Activated naive CD4-positive, alpha-beta T cell treated with anti-CD3 and anti-CD28 coated beads, Interleukin-2, amount 50 U/mL, for 72 hours (primary cell): ENCODE measurements at regions not wholly inside any gene's neighbourhood (a gene's known extent, or its start where the extent isn't known, plus 50 kb on each side); places are given as distances from the start of the nearest gene placed in this dataset.
"Not testable (repeated sequence)": the region's sequence is repeated elsewhere in the genome, so short reads cannot be mapped to it uniquely, and the experiment has no call there.

Experiments used
- ATAC-seq, 2 donors: fragments of 150-1000 bp; cut with Tn5 transposase; 2 replicates each; pipeline ENCODE4 v1.10.0; 2021; ENCODE audit warnings: mild to moderate bottlenecking in 2 of 2, moderate library complexity in 2 of 2
- DNase-seq, 2 donors: peaks; one replicate each; pipeline ENCODE4 v3.0.0; 2021 to 2022; ENCODE audit warnings: low spot score in 2 of 2
- H3K27ac Mint-ChIP-seq, 2 donors: one replicate each; pipeline ENCODE4 v1.8.0; 2022; ENCODE audit warnings: mild to moderate bottlenecking in 2 of 2, mixed read lengths in 2 of 2
- H3K36me3 Mint-ChIP-seq, 2 donors: one replicate each; pipeline ENCODE4 v1.8.0; 2022; ENCODE audit warnings: mixed read lengths in 2 of 2
- H3K9me3 Mint-ChIP-seq, 2 donors: one replicate each; pipeline ENCODE4 v1.8.0; 2022; ENCODE audit warnings: mixed read lengths in 2 of 2

- ATAC-seq = peak in 1 of 2 donors; percentile 51
- H3K36me3 Mint-ChIP-seq = no peaks in the 10 kb centered on the region
- H3K9me3 Mint-ChIP-seq = no peaks in the 10 kb centered on the region
- H3K27ac Mint-ChIP-seq = no peak overlapping the region
- peak in 1 of 2 donors; percentile 34 for DNase-seq
Observed at GRCh38 chr4:42280327-42281095, 116.8 kb upstream of the SHISA3 start.

- no peak overlapping the region for H3K27ac Mint-ChIP-seq
- DNase-seq (no peak), ATAC-seq (peak; percentile 46 to 49)
- no peaks in the 10 kb centered on the region for H3K9me3 Mint-ChIP-seq
- H3K36me3 Mint-ChIP-seq = no peaks in the 10 kb centered on the region
Observed at GRCh38 chr4:42281324-42282020, 115.8 kb upstream of the SHISA3 start.

- no peak overlapping the region for H3K27ac Mint-ChIP-seq
- DNase-seq = peak in 1 of 2 donors; percentile 59
- H3K36me3 Mint-ChIP-seq = no peaks in the 10 kb centered on the region
- peak; percentile 64 to 85 for ATAC-seq
- H3K9me3 Mint-ChIP-seq = no peaks in the 10 kb centered on the region
Observed at GRCh38 chr4:42282081-42282901, 115.0 kb upstream of the SHISA3 start.

- DNase-seq (no peak), ATAC-seq (no peak)
- H3K9me3 Mint-ChIP-seq = no peaks in the 10 kb centered on the region
- H3K36me3 Mint-ChIP-seq = no peaks in the 10 kb centered on the region
- no peak overlapping the region for H3K27ac Mint-ChIP-seq
Observed at GRCh38 chr4:42284030-42284429, 113.3 kb upstream of the SHISA3 start.

GRCh38 chr4:42288876-42289275, 108.4 kb upstream of the SHISA3 start:
- not testable (repeated sequence) for H3K27ac Mint-ChIP-seq, DNase-seq, H3K9me3 Mint-ChIP-seq, H3K36me3 Mint-ChIP-seq, ATAC-seq

GRCh38 chr4:42292192-42292591, 105.1 kb upstream of the SHISA3 start:
- H3K36me3 Mint-ChIP-seq, H3K9me3 Mint-ChIP-seq, H3K27ac Mint-ChIP-seq, ATAC-seq, DNase-seq: not testable (repeated sequence)

GRCh38 chr4:42293967-42294813, 103.1 kb upstream of the SHISA3 start:
- ATAC-seq (no peak), DNase-seq (no peak)
- H3K9me3 Mint-ChIP-seq = no peaks in the 10 kb centered on the region
- H3K27ac Mint-ChIP-seq = no peak overlapping the region
- H3K36me3 Mint-ChIP-seq = no peaks in the 10 kb centered on the region

GRCh38 chr4:42296196-42296595, 101.1 kb upstream of the SHISA3 start:
- Mint-ChIP-seq H3K27ac (no peak overlapping the region), H3K9me3 (no peaks in the 10 kb centered on the region), H3K36me3 (no peaks in the 10 kb centered on the region)
- DNase-seq (no peak), ATAC-seq (no peak)

GRCh38 chr4:42302348-42302747, 94.9 kb upstream of the SHISA3 start:
- ATAC-seq (no peak), DNase-seq (no peak)
- no peaks in the 10 kb centered on the region for H3K9me3 Mint-ChIP-seq
- H3K27ac Mint-ChIP-seq = no peak overlapping the region
- H3K36me3 Mint-ChIP-seq = no peaks in the 10 kb centered on the region

GRCh38 chr4:42306221-42307109, 90.8 kb upstream of the SHISA3 start:
- Mint-ChIP-seq H3K9me3 (no peaks in the 10 kb centered on the region), H3K36me3 (no peaks in the 10 kb centered on the region), H3K27ac (no peak overlapping the region)
- ATAC-seq (no peak), DNase-seq (no peak)

- H3K27ac Mint-ChIP-seq = peak overlapping the region in 1 of 2 donors; percentile 38
- ATAC-seq = no peak
- no peaks in the 10 kb centered on the region for H3K9me3 Mint-ChIP-seq
- no peak for DNase-seq
- no peaks in the 10 kb centered on the region for H3K36me3 Mint-ChIP-seq
Observed at GRCh38 chr4:42308247-42308646, 89.0 kb upstream of the SHISA3 start.

GRCh38 chr4:42309361-42310260, 87.7 kb upstream of the SHISA3 start:
- Mint-ChIP-seq H3K9me3 (peaks cover 5 to 6% of the 10 kb centered on the region in 2 donors), H3K36me3 (peaks cover 0 to 6% of the 10 kb centered on the region in 2 donors), H3K27ac (no peak overlapping the region)
- DNase-seq = no peak
- no peak for ATAC-seq

GRCh38 chr4:42310358-42310757, 86.9 kb upstream of the SHISA3 start:
- DNase-seq (no peak), ATAC-seq (no peak)
- Mint-ChIP-seq H3K9me3 (peaks cover 5 to 6% of the 10 kb centered on the region in 2 donors), H3K27ac (no peak overlapping the region), H3K36me3 (peaks cover 0 to 6% of the 10 kb centered on the region in 2 donors)

GRCh38 chr4:42310806-42311205, 86.5 kb upstream of the SHISA3 start:
- Mint-ChIP-seq H3K9me3 (peaks cover 5 to 6% of the 10 kb centered on the region in 2 donors), H3K27ac (no peak overlapping the region), H3K36me3 (peaks cover 0 to 6% of the 10 kb centered on the region in 2 donors)
- no peak for ATAC-seq
- no peak for DNase-seq

- DNase-seq = no peak
- ATAC-seq = no peak
Observed at GRCh38 chr4:42311591-42311990, 85.7 kb upstream of the SHISA3 start.

More at GRCh38 chr4:42311591-42311990, 85.7 kb upstream of the SHISA3 start:
- H3K36me3 Mint-ChIP-seq = peaks cover 0 to 6% of the 10 kb centered on the region in 2 donors
- no peak overlapping the region for H3K27ac Mint-ChIP-seq
- peaks cover 5 to 6% of the 10 kb centered on the region in 2 donors for H3K9me3 Mint-ChIP-seq
